Hepatocyte (in vitro differentiated cells): ENCODE measurements at regions not wholly inside any gene's neighbourhood (a gene's known extent, or its start where the extent isn't known, plus 50 kb on each side); places are given as distances from the start of the nearest gene placed in this dataset.

Source experiments
- CTCF ChIP-seq: fragments of 200-600 bp; sonication (generic); IDR thresholded peaks from 2 replicates; pipeline ENCODE4 v1.5.1; 2016; ENCODE audit warnings: antibody characterized with exemption, mild to moderate bottlenecking; ENCODE audit not compliant: poor library complexity
- EZH2 ChIP-seq: fragments of 200-600 bp; sonication (generic); IDR thresholded peaks from 2 replicates; pipeline ENCODE4 v1.6.1; 2016; ENCODE audit warnings: antibody characterized with exemption, mild to moderate bottlenecking, borderline replicate concordance

- TF ChIP-seq CTCF (no peak), EZH2 (no peak)
These were observed 216.7 kb upstream of the C11orf87 start for GRCh38 chr11:109205312-109205711.
